ENCODE measurements at regions not wholly inside any gene's neighbourhood (a gene's known extent, or its start where the extent isn't known, plus 50 kb on each side); places are given as distances from the start of the nearest gene placed in this dataset.

DNA sequence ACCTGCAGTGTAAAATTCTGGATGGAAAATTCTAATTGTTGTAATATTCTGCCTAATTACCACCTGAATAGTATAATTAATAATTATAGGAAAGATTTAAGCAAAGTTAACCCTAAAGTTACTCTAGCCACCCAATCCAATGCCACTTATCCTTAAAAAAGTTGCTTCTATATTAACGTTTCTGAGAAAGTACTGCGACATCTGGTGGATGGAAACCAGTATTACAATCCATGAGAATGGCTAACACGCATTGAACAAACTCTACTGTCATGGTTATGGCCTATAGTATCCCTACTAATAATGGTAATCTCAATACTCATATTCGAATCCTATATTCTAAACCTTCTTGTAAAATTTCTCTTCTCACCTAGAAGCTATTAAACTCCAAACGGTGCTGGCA, 1551.8 kb downstream of the SLITRK1 start:
- H3K4me3 ChIP-seq (ENCODE audit: insufficient read depth, low read depth, low read length), result no peak overlapping the region
- H2AK5ac ChIP-seq (ENCODE audit: low read depth, low read length), result no peak overlapping the region
- H3K14ac ChIP-seq (replicated peaks; ENCODE audit: low read depth, low read length), result no peak overlapping the region
- dilution Hi-C loops (cut with HindIII; ENCODE audit: low sequenced_read_pairs, unreplicated experiment) (no loop called here), intact Hi-C loops (cut with micrococcal nuclease) (no loop called here), in situ Hi-C loops (cut with MboI; ENCODE audit: low sequenced_read_pairs) (no loop called here)
- no peak overlapping the region for H4K91ac ChIP-seq (ENCODE audit: insufficient read depth, low read depth, low read length)
- no peak overlapping the region for H2AK9ac ChIP-seq (replicated peaks; ENCODE audit: low read depth, low read length, poor library complexity)
- H2BK15ac ChIP-seq (ENCODE audit: low read depth, low read length), result no peak overlapping the region
- H4K5ac ChIP-seq (ENCODE audit: low read depth, low read length), result no peak overlapping the region
- H3K18ac ChIP-seq (ENCODE audit: low read depth, low read length), result no peak overlapping the region
- no peak overlapping the region for H3K4me2 ChIP-seq (ENCODE audit: low read depth, low read length)
- H2BK20ac ChIP-seq (ENCODE audit: low read depth, low read length), result no peak overlapping the region
- no peaks in the 10 kb centered on the region for H3K4me1 ChIP-seq (ENCODE audit: control insufficient read depth, insufficient read depth, low read length)
- POLR2A ChIA-PET (ENCODE audit: unreplicated experiment), result no interaction called here
- no peak overlapping the region for H3K56ac ChIP-seq (ENCODE audit: extremely low read depth, insufficient read depth, low read length)
- H3K9me3 ChIP-seq (ENCODE audit: control insufficient read depth, insufficient read depth, low read length), result peaks cover 7% of the 10 kb centered on the region
- no peak overlapping the region for H2AFZ ChIP-seq (replicated peaks; ENCODE audit: low read length, poor library complexity)
- no peaks in the 10 kb centered on the region for H3K79me1 ChIP-seq (ENCODE audit: low read depth in 1 of 2, low read length in 2 of 2)
- no peak for DNase-seq
- H2BK120ac ChIP-seq (ENCODE audit: low read depth, low read length), result no peak overlapping the region
- H3K9me1 ChIP-seq (ENCODE audit: insufficient read depth, low read length), result no peaks in the 10 kb centered on the region
- no peak overlapping the region for H3K4ac ChIP-seq (ENCODE audit: low read depth, low read length)
- WGBS, 2 experiments (ENCODE audit: extremely low coverage in 2 of 2, insufficient read length in 1 of 2), result no CpG with 5 or more reads among the region's 5 CpGs
- TF ChIP-seq NFE2L2 (IDR thresholded peaks at IDR 0.05; ENCODE audit: low read depth, low read length) (no peak), MXI1 (IDR thresholded peaks at IDR 0.05; ENCODE audit: borderline replicate concordance, low read depth, low read length) (no peak), MAFK (IDR thresholded peaks at IDR 0.05; ENCODE audit: low read depth, low read length) (no peak), POLR2A (IDR thresholded peaks at IDR 0.05; ENCODE audit: low read depth, low read length) (no peak), MAZ (IDR thresholded peaks at IDR 0.05; ENCODE audit: borderline replicate concordance, low read depth, low read length) (no peak), SMC3 (IDR thresholded peaks at IDR 0.05; ENCODE audit: low read depth, low read length) (no peak), CEBPB (IDR thresholded peaks at IDR 0.05; ENCODE audit: low read depth, low read length) (no peak), FOS (IDR thresholded peaks at IDR 0.05; ENCODE audit: low read depth, low read length) (no peak), CHD1 (IDR thresholded peaks at IDR 0.05; ENCODE audit: low read depth, low read length) (no peak), RFX5 (IDR thresholded peaks at IDR 0.05; ENCODE audit: low read depth, low read length) (no peak), RCOR1 (IDR thresholded peaks at IDR 0.05; ENCODE audit: insufficient replicate concordance, low read length) (no peak), RAD21 (IDR thresholded peaks at IDR 0.05; ENCODE audit: low read length) (no peak)
- TF ChIP-seq, protein P1, sequence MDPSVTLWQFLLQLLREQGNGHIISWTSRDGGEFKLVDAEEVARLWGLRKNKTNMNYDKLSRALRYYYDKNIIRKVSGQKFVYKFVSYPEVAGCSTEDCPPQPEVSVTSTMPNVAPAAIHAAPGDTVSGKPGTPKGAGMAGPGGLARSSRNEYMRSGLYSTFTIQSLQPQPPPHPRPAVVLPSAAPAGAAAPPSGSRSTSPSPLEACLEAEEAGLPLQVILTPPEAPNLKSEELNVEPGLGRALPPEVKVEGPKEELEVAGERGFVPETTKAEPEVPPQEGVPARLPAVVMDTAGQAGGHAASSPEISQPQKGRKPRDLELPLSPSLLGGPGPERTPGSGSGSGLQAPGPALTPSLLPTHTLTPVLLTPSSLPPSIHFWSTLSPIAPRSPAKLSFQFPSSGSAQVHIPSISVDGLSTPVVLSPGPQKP (IDR thresholded peaks at IDR 0.05; ENCODE audit: borderline replicate concordance, low read depth, low read length), result no peak
- TF ChIP-seq, protein P2, sequence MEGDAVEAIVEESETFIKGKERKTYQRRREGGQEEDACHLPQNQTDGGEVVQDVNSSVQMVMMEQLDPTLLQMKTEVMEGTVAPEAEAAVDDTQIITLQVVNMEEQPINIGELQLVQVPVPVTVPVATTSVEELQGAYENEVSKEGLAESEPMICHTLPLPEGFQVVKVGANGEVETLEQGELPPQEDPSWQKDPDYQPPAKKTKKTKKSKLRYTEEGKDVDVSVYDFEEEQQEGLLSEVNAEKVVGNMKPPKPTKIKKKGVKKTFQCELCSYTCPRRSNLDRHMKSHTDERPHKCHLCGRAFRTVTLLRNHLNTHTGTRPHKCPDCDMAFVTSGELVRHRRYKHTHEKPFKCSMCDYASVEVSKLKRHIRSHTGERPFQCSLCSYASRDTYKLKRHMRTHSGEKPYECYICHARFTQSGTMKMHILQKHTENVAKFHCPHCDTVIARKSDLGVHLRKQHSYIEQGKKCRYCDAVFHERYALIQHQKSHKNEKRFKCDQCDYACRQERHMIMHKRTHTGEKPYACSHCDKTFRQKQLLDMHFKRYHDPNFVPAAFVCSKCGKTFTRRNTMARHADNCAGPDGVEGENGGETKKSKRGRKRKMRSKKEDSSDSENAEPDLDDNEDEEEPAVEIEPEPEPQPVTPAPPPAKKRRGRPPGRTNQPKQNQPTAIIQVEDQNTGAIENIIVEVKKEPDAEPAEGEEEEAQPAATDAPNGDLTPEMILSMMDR (conservative IDR thresholded peaks at IDR 0.05; ENCODE audit: low read depth, low read length), result no peak
- H3K36me3 ChIP-seq (ENCODE audit: control insufficient read depth, insufficient read depth, low read length), result no peaks in the 10 kb centered on the region
- H3K27me3 ChIP-seq (ENCODE audit: control insufficient read depth, insufficient read depth, low read length), result no peaks in the 10 kb centered on the region
- H2BK5ac ChIP-seq (ENCODE audit: low read depth, low read length, poor library complexity, severe bottlenecking), result no peak overlapping the region
- no peaks in the 10 kb centered on the region for H4K20me1 ChIP-seq (ENCODE audit: insufficient read depth, low read length)
- H3K9ac ChIP-seq (ENCODE audit: low read depth, low read length), result no peak overlapping the region
- no peak overlapping the region for H3K23ac ChIP-seq (ENCODE audit: low read depth, low read length)
- no peak overlapping the region for H4K8ac ChIP-seq (ENCODE audit: low read depth in 2 of 2, low read length in 2 of 2)
- no peak for ATAC-seq (ENCODE audit: low read depth)
- no peak overlapping the region for H3K27ac ChIP-seq (ENCODE audit: insufficient read depth, low read length)
- no TSS peak for BruUV-seq (replicated peaks)
- CTCF ChIA-PET, result no interaction called here

Data from IMR-90 (cell line).